MCF 10A (cell line): ENCODE measurements at regions not wholly inside any gene's neighbourhood (a gene's known extent, or its start where the extent isn't known, plus 50 kb on each side); places are given as distances from the start of the nearest gene placed in this dataset.

Experiments
- BruUV-seq: library from RNA; stranded (reverse); fragments of 400-500 nt; replicated peaks from 2 replicates; lab custom pipeline; 2021; lab: Mats Ljungman, UMichigan
- CTCF ChIA-PET: fragments of 300-600 bp; sonication (Branson Sonifier 250); formaldehyde crosslinking; extraction: SDS; loops from one replicate; lab custom pipeline; 2021; ENCODE audit warnings: antibody characterized with exemption, inconsistent platforms; lab: Yijun Ruan, JAX
- POLR2A ChIA-PET: fragments of 300-600, 350-650 bp; sonication (Branson Sonifier 250); formaldehyde crosslinking; extraction: SDS; loops from one replicate; lab custom pipeline; 2020; ENCODE audit warnings: antibody characterized with exemption, inconsistent platforms; lab: Yijun Ruan, JAX
- DNase-seq: peaks from one replicate; pipeline ENCODE4 v3.0.0-alpha.2; 2018; ENCODE audit not compliant: unreplicated experiment
- H3K27ac Mint-ChIP-seq: one replicate; pipeline ENCODE4 v1.8.0; 2022; ENCODE audit warnings: mild to moderate bottlenecking, low read depth, mixed read lengths; ENCODE audit not compliant: unreplicated experiment
- H3K27me3 Mint-ChIP-seq: one replicate; pipeline ENCODE4 v1.8.0; 2022; ENCODE audit warnings: mixed read lengths; ENCODE audit not compliant: insufficient read depth, unreplicated experiment
- H3K36me3 Mint-ChIP-seq: one replicate; pipeline ENCODE4 v1.8.0; 2022; ENCODE audit warnings: mild to moderate bottlenecking, moderate library complexity, mixed read lengths; ENCODE audit not compliant: insufficient read depth, unreplicated experiment
- H3K4me1 Mint-ChIP-seq: one replicate; pipeline ENCODE4 v1.8.0; 2022; ENCODE audit warnings: mixed read lengths; ENCODE audit not compliant: insufficient read depth, unreplicated experiment
- H3K4me3 Mint-ChIP-seq: one replicate; pipeline ENCODE4 v1.8.0; 2022; ENCODE audit warnings: mild to moderate bottlenecking, moderate library complexity, mixed read lengths; ENCODE audit not compliant: unreplicated experiment
- H3K9me3 Mint-ChIP-seq: one replicate; pipeline ENCODE4 v1.8.0; 2022; ENCODE audit warnings: mixed read lengths; ENCODE audit not compliant: unreplicated experiment
- intact Hi-C: fragments of 100-400 bp; cut with micrococcal nuclease; formaldehyde crosslinking; loops from 2 replicates; pipeline ENCODE4 v1.14.1; 2022
- TF ChIP-seq, protein P1 (sequence below): fragments of 200-600 bp; IDR thresholded peaks from one replicate; pipeline ENCODE4 v1.8.0; 2022; ENCODE audit warnings: antibody characterized with exemption, mild to moderate bottlenecking; ENCODE audit not compliant: unreplicated experiment

DNA sequence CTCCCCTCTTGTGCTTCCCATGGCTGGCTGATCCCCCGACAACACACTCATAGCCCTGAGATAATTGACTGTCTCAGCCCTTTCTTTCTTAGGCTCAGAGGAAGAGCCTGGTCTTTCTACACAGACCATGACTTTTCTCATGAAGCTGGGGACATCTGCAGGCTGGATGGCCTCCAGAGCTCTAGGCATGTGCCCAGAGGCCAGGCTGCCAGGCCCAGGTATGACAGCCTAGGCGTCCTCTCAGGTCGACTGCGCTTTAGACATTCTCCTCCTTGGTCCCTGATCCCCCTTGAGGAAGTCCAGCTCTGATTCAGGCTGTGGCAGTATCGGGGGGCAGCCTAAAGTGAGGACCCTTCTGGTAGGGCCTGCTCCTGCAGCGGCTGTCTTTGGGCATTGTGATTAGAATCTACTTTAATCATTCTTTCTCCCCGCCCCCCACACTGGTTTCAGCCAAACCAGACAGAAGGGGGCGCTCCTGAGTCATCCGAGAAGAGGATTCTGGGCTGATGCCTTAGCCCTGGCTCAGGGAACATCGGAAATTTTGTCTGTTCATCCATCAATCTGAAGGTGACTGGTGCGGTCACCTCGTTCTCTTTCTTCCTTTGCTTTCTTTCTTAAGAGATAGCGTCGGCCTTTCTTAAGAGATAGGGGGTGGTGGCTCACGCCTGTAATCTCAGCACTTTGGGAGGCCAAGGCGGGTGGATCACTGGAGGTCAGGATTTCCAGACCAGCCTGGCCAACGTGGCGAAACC lies 66.5 kb upstream of the HSPA9 start:
- H3K4me3 Mint-ChIP-seq = no peak overlapping the region
- BruUV-seq = no TSS peak
- CTCF ChIA-PET = interaction anchor here (0.5 to 4.2 kb wide), 39 partner anchors 7 to 626 kb away, joined by 3 to 22 read pairs (median 4); no protein-coding TSS in a partner anchor
- H3K9me3 Mint-ChIP-seq = no peaks in the 10 kb centered on the region
- H3K27me3 Mint-ChIP-seq = no peaks in the 10 kb centered on the region
- no peak overlapping the region for H3K27ac Mint-ChIP-seq
- POLR2A ChIA-PET = interaction anchor here (0.6 to 2.2 kb wide), 7 partner anchors 19 to 621 kb away, joined by 3 to 8 read pairs (median 5); no protein-coding TSS in a partner anchor
- peak; percentile 91 for DNase-seq
- H3K4me1 Mint-ChIP-seq = peaks cover 4% of the 10 kb centered on the region
- intact Hi-C loops = loop anchor here (1.0 to 10.0 kb wide), 5 partner anchors 62 to 621 kb away; no protein-coding TSS in a partner anchor
- H3K36me3 Mint-ChIP-seq = no peaks in the 10 kb centered on the region
- TF ChIP-seq, protein P1, sequence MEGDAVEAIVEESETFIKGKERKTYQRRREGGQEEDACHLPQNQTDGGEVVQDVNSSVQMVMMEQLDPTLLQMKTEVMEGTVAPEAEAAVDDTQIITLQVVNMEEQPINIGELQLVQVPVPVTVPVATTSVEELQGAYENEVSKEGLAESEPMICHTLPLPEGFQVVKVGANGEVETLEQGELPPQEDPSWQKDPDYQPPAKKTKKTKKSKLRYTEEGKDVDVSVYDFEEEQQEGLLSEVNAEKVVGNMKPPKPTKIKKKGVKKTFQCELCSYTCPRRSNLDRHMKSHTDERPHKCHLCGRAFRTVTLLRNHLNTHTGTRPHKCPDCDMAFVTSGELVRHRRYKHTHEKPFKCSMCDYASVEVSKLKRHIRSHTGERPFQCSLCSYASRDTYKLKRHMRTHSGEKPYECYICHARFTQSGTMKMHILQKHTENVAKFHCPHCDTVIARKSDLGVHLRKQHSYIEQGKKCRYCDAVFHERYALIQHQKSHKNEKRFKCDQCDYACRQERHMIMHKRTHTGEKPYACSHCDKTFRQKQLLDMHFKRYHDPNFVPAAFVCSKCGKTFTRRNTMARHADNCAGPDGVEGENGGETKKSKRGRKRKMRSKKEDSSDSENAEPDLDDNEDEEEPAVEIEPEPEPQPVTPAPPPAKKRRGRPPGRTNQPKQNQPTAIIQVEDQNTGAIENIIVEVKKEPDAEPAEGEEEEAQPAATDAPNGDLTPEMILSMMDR = peak; percentile 97

DNA sequence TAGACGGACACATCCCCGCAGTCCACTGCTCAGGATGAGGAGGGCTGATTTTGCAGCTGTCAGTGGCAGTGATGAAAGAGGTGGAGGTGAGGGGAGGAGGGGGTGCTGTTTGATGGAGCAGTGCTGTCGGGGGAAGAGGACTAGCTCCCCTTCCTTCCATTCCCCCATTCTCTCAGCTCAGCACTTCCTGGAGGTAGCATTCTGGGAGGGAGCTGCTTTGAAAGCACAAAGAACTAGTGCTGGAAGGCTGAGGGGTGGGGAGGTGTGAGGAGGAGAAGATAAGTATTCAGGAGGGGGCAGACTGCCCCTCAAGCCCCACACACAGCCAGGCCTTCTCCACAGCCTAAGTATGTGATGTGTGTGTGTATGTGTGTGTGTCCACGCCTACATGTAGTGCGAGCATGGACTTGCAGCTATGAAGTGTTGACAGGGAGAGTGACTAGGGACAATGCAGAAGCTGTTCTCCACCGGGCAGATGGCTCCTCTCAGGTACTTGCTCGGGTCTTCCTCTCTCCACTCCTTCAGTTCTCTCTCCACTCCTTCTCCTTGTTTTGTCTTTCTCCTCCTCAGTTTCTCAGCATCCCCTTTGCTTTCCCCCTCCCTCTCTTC lies 65.5 kb upstream of the HSPA9 start:
- intact Hi-C loops = loop anchor here (1.0 to 10.0 kb wide), 3 partner anchors 61 to 297 kb away; no protein-coding TSS in a partner anchor
- ChIA-PET CTCF (interaction anchor here (0.5 to 4.2 kb wide), 23 partner anchors 8 to 627 kb away, joined by 3 to 22 read pairs (median 4); partner anchors contain the start of gene SIL1), POLR2A (interaction anchor here (0.6 to 2.2 kb wide), 8 partner anchors 18 to 622 kb away, joined by 3 to 8 read pairs (median 4); no protein-coding TSS in a partner anchor)
- Mint-ChIP-seq H3K4me3 (no peak overlapping the region), H3K4me1 (peaks cover 4% of the 10 kb centered on the region), H3K9me3 (no peaks in the 10 kb centered on the region), H3K27me3 (no peaks in the 10 kb centered on the region), H3K27ac (no peak overlapping the region), H3K36me3 (no peaks in the 10 kb centered on the region)
- no peak for DNase-seq
- BruUV-seq = no TSS peak
- TF ChIP-seq, protein P1 = no peak

DNA sequence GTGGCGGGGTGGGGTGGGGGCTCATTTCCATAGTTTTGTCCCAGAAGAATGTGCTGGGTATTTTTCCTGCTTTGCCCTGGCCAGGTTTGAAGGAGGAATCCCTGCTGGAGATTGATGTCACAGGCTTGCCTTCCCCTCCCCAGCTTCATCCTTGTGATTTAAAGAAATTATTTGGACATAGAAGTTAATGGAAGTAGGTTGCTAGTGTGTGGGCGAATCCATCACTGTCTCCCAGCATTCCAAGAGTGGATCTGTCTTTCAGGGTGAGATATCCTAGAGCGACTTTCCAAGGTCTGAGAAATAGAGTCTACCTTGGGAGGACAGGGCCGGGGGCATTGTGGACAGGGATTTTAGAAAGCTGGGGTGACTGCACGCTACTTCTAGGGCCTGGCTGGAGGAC lies 64.9 kb upstream of the HSPA9 start:
- Mint-ChIP-seq H3K27me3 (no peaks in the 10 kb centered on the region), H3K4me3 (no peak overlapping the region), H3K9me3 (no peaks in the 10 kb centered on the region), H3K27ac (no peak overlapping the region), H3K4me1 (peaks cover 4% of the 10 kb centered on the region), H3K36me3 (no peaks in the 10 kb centered on the region)
- no peak for DNase-seq
- CTCF ChIA-PET = interaction anchor here (0.6 to 4.2 kb wide), 9 partner anchors 9 to 622 kb away, joined by 3 to 22 read pairs (median 5); partner anchors contain the start of gene SIL1
- POLR2A ChIA-PET = interaction anchor here (0.9 to 2.2 kb wide), 5 partner anchors 17 to 173 kb away, joined by 3 to 8 read pairs (median 3); no protein-coding TSS in a partner anchor
- intact Hi-C loops = loop anchor here (5.0 to 10.0 kb wide), 2 partner anchors 185 to 297 kb away; no protein-coding TSS in a partner anchor
- TF ChIP-seq, protein P1 = no peak
- BruUV-seq = no TSS peak
